Stimulated activated CD8-positive, alpha-beta memory T cell treated with anti-CD3 and anti-CD28 coated beads, Interleukin-12 subunit alpha, Interleukin-12 subunit beta, amount 100 ng/mL, for 1 hour (primary cell): ENCODE measurements at regions not wholly inside any gene's neighbourhood (a gene's known extent, or its start where the extent isn't known, plus 50 kb on each side); places are given as distances from the start of the nearest gene placed in this dataset.
"Not testable (repeated sequence)": the region's sequence is repeated elsewhere in the genome, so short reads cannot be mapped to it uniquely, and the experiment has no call there.

Experiments
- DNase-seq: peaks from one replicate; pipeline ENCODE4 v3.0.0-alpha.2; 2020; ENCODE audit warnings: low read depth

DNA sequence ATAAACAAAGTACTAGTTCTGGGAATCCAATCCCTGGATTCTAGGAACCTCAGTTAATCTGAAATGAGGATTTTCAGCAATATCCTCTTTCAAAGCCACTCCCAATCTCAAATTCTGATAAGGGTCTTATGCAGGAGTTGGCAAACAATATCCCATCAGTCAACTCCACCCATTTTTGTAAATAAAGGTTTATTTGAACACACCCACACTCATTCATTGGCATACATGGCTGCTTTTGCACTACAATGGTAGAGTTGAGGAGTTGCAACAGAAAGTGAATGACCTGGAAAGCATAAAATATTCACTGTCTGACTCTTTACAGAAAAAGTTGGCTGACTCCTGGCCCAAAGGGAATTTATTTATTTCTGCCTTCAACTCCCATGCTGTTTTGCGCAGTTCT, 157.7 kb upstream of the CDH11 start:
- no peak for DNase-seq

GRCh38 chr16:65278874-65279273, 157.0 kb upstream of the CDH11 start:
- no peak for DNase-seq

- no peak for DNase-seq
These were observed 152.7 kb upstream of the CDH11 start for GRCh38 chr16:65274566-65274965.

DNA sequence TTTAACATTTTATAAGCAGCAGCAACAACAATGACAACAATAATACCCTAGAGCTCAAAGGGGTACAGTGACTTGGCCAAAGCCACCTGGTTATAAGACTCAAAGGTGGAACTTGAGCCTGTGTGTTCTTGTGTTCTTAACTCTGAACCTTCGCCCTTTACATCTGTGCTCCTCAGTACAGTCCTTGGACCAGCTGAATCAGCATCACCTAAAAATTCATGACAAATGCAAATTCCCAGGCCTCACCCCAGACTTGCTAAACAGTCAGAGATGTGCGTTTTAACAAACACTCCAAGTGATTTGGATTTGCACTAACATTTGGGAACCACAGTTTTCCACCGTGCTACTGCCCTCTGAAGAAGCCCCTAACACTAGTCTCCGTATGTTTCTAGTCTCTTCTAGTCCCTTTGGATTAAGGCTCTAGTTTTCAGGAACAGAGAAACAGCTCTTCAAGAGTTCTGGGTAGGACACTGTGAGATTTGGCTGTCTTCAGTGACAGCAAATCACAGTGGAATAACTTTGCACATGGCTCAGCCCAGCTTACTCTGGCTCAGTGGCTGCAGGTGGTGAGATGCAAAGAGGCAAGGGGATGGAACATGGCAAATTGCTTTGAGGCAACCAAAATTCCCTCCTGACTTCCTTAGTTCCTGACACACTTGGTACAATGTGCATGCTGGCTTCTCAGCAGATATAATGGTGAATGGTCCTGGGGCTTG, 151.0 kb upstream of the CDH11 start:
- no peak for DNase-seq

DNA sequence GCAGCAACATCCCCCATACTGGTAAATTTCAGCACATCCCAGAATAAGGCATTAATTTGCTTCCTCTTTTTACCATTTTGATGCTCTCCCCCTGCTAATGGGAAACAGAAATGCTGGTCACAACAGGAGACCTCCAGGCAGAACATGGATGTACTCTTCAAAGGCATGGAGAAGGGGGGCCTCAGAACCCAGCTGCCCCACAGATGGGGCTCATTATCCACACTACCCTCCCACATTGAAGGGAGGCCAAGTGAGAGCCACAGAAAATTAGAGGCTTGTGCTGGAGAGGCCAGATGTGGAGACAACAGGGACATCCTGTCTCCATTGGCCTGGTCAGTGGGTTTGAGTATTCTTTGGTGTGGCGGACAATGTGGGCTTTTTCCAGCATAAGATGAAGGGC, 150.1 kb upstream of the CDH11 start:
- no peak for DNase-seq

GRCh38 chr16:65268331-65268730, 146.5 kb upstream of the CDH11 start:
- no peak for DNase-seq

- DNase-seq, result no peak
These were observed 142.0 kb upstream of the CDH11 start for GRCh38 chr16:65263896-65264295.

DNA sequence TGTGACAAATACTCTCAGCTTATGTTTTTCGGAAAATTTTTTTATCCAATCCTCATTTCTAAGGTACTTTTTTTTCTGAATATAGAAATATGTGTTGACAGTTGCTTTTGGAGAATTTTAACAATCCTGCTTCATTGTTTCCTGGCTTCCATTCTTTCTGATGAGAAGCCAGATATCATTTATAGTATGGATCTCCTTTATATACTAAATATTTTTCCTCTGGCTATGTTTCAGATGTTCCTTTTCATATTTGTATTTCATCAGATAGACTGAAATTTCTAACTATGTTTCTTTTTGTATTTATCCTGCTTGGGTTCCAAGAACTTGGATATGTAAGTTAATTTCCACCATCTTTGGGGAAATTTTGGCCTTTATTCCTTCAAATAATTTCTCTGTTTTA, 138.9 kb upstream of the CDH11 start:
- no peak for DNase-seq

DNA sequence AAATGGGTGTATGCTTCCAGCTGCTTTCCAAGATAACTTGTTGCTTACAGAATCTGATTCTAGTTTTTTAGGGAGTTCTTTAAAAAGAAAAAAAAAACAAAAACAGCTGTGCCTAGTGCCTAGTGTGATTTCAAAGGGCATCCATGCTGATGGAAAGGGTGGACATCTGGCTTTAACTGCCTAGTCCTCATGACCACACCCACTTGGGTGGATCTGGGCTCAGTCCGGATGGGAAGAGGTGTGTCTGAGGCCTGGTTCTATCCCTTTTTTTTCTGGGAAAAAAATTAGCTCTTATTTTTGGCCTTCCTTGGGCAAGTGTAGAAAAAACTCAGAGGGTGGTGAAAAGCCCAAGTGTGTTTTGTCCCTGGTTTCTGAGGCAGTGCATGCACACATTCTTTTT, 132.3 kb upstream of the CDH11 start:
- DNase-seq, result no peak

DNA sequence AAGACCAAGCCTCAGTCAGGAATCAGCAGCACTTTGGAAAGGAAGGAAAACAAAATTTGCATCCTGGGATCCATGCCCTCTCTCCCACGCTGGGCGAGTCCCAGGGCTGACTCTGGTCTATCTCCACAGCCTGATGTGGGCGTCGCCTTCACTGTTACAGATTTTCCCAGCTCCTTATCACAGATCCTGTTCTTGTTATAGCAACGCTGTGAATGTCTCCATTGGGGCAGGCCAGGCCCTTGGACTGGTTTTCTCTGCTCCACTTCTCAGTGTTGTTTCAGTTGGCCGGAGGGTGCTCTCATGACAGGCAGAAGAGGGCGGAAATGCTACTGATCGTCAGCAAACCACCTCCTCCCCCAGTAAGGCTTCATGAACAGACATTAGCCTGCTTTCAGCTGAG, 127.9 kb upstream of the CDH11 start:
- DNase-seq, result no peak

- DNase-seq, result no peak
These were observed 122.9 kb upstream of the CDH11 start for GRCh38 chr16:65244787-65245186.

GRCh38 chr16:65235339-65236177, 113.7 kb upstream of the CDH11 start:
- DNase-seq, result no peak

- DNase-seq, result not testable (repeated sequence)
These were observed 113.0 kb upstream of the CDH11 start for GRCh38 chr16:65234721-65235320.

- DNase-seq, result no peak
These were observed 107.4 kb upstream of the CDH11 start for GRCh38 chr16:65229191-65229662.

DNA sequence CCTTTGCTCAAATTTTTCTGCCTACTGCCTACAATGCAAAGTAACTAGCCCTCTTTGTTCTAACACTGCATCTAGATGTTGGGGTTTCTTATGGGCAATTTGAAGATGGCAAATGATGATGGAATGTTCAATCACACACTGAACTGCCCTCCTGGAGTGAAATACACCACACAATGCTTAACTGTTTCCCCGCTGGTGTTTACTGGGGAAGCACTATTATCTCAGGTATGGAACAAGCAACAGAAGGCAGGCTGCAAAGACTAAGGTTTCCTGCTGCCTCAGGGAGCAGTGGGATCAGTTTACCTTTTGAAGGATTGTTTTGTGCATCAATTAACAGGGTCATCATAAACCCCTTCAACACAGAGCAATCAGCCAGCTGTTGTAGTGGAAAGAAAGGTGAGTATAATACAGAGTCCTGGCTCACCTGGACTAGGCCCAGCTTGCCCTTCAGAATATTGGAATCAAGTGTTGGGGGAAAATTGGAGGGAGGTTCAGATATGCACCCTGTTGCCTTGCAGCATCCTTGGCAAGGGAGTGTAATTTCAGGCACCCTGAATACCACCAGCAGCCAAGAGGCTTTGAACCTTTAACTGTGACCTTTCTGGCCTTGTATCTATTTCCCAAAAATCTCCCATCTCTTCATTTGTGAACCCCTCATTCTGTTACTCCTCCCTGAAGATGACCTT, 105.4 kb upstream of the CDH11 start:
- DNase-seq, result no peak

DNA sequence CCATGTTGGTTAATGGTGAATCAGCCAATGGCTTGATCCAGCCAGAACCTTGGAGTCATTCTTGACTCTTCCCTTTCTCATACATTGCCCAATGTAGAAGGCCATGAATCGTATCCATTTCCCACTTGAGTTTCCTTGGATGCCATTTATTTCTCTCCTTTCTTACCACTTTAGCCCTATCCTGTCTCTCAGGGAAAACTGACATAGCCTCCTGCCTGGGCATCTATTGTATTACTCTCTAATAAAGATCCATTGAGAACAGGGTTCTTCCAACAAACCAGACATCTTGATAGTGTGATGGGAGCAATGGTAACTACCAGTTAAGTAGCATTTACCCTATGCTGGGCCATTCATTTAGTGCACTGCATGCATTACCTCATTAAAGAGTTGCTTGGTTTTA, 104.2 kb upstream of the CDH11 start:
- DNase-seq, result no peak

DNA sequence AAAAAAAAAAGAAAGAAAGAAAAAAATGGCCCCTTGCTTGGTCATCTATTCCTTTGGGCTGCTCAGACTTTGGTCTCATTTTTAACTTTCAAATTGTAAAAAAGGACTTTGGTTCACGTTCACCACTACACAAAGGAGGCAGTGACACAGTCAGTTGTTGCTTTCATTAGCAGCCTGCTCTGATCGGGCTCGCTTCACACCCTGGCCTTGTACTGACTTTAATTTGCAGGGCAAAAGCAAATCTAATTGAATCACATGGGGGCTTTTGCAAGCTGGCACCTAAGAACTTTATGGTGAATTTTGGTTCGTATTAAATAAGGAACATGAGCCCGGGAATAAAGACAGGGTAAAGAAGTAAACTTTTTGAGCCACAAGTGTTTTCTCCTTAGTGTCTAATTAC, 103.6 kb upstream of the CDH11 start:
- no peak for DNase-seq

DNA sequence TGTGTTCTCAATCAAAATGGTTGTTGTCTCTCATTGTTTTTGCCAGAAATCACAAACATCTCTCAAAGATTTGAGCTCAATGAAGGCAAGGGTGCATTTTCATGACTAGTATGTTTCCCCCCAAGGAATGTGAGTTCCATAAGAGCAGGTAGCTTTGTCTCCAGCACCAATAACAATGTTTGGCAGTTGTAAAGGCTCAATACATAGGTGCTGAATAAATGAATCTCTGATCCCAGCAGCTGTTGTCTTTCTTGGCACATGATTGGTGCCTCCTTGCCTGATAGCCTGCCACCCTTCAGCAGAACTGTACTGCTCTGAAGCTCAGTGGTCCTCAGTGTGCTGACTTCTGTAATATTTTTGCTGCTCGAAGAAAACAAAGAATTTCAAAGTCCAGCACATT, 103.1 kb upstream of the CDH11 start:
- DNase-seq, result no peak

DNA sequence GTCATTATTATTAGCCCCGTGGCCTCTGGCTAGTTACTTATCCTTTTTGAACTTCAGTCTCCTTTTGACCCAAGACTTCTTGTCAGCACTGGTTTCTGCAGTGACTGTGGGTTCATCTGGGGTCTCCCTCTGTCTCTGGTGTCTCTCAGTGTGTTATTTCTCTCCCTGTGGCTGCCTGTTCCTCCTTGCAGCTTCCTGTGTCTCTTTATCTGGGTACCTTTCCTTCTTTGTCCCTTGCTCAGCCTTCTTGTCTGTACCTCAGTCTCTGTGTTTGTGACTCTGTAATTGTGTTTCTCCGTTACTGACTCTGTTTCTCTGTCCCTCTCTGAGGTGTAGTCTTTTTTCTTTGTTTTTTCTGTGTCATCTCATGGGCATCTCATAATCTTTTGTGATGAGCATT, 102.6 kb upstream of the CDH11 start:
- no peak for DNase-seq

- DNase-seq, result no peak
These were observed 101.5 kb upstream of the CDH11 start for GRCh38 chr16:65223335-65223734.

DNA sequence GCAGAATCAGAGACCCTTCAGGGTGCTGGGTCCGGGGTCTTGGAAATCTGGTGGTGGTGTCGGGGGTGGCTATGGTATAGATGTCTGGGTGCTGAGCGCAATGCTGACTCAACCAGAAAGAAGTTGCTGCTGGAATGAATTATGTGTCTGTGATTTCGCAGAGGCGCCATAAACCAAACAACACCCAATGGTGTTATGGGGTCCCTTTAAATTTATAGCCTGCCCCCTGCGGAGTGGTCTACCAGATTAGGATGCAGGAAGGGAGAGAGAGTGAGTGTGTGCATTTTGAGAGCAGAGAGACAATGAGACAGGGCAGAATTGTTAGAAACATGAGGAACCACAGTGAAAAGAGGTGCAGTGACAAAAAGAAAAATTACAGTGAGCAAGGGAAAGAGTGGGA, 100.7 kb upstream of the CDH11 start:
- no peak for DNase-seq

DNA sequence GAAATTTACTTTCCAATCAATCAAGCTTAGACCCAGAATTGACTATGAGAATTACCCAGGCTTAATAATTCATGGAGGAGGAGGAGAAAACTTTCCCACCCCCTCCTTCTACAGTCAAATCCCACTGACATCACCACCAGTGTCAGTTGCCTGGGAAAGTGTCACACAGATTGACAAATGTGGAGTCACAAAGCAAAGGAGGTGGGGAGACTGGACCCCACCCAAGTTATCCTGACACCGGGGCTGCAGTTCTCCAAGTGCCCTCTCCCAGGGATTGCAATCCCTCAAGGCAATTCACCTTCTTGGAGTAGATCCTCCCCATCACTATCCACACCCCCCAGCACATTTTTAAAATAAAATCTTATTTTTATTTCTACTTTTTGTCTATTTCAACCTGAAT, 100.2 kb upstream of the CDH11 start:
- no peak for DNase-seq

DNA sequence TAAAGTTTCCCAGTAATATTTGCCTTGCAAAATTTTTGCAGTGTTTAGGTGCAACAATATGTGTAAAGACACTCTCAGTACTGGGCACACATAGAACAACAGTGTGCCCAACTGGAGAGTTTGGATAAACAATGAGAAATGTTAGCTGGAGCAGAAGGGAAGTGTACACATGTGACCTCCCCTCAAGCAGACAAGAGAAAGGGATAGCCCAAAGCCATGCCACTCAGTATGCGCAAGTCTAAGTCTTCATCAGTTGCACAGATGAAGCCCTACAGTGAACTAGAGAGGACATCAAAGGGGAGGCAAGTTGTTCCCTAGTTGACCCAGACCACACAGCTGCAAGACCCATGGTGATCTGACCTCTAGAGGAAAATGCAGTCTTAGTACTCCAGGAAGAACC, 97.9 kb upstream of the CDH11 start:
- DNase-seq, result no peak
